T-cell (primary cell): ENCODE measurements at regions not wholly inside any gene's neighbourhood (a gene's known extent, or its start where the extent isn't known, plus 50 kb on each side); places are given as distances from the start of the nearest gene placed in this dataset.

Experiments
- ATAC-seq, 4 experiments: fragments of 200-7000 bp in 3 of 4; fragments of 150-1000 bp in 1 of 4; cut with Tn5 transposase; replicated peaks in 1 of 4; 1 replicate in 3 of 4; 2 replicates in 1 of 4; pipeline ENCODE4 v1.10.0; 2021; ENCODE audit warnings: moderate library complexity in 3 of 4, mild to moderate bottlenecking in 2 of 4, moderate number of reproducible peaks in 1 of 4
- CTCF ChIA-PET, 2 donors: fragments of 300-600 bp; sonication (Branson Sonifier 250); formaldehyde crosslinking; loops; one replicate each; lab custom pipeline; 2022; ENCODE audit warnings: antibody characterized with exemption in 2 of 2; lab: Charles Lee
- POLR2A ChIA-PET, 2 donors: fragments of 300-600 bp; sonication (Branson Sonifier 250); formaldehyde crosslinking; loops; one replicate each; lab custom pipeline; 2022; ENCODE audit warnings: antibody characterized with exemption in 2 of 2; lab: Charles Lee
- DNase-seq, 35 experiments: peaks; one replicate each; pipeline versions ENCODE4 v3.0.0 to v3.0.0-alpha.2; 2013 to 2023
- H3K27ac ChIP-seq: one replicate; pipeline ENCODE4 v1.5.1; 2013; ENCODE audit warnings: low read length
- H3K27me3 ChIP-seq, 2 experiments: replicated peaks in 1 of 2; 1 replicate in 1 of 2; 2 replicates in 1 of 2; pipeline versions ENCODE4 v1.6.1 to v1.7.0; 2013; ENCODE audit warnings: low read length in 1 of 2, mixed read lengths in 1 of 2; ENCODE audit not compliant: control insufficient read depth in 2 of 2, insufficient read depth in 2 of 2; ENCODE audit errors: extremely low read depth in 1 of 2
- H3K36me3 ChIP-seq, 2 donors: 1 replicate in 1 of 2; 2 replicates in 1 of 2; pipeline versions ENCODE4 v1.6.1 to v1.7.0; 2013; ENCODE audit warnings: low read length in 1 of 2; ENCODE audit not compliant: control insufficient read depth in 2 of 2, insufficient read depth in 1 of 2; ENCODE audit errors: extremely low read depth in 1 of 2
- H3K4me1 ChIP-seq, 2 experiments: 1 replicate in 1 of 2; 2 replicates in 1 of 2; pipeline versions ENCODE4 v1.6.1 to v1.7.0; 2013; ENCODE audit warnings: low read length in 2 of 2, mixed read lengths in 1 of 2; ENCODE audit not compliant: insufficient read depth in 2 of 2, control insufficient read depth in 1 of 2; ENCODE audit errors: extremely low read depth in 1 of 2
- H3K4me3 ChIP-seq, 2 donors: 1 replicate in 1 of 2; 2 replicates in 1 of 2; pipeline versions ENCODE4 v1.5.1 to v1.7.0; 2013; ENCODE audit warnings: mild to moderate bottlenecking in 2 of 2, low read length in 1 of 2, moderate library complexity in 1 of 2; ENCODE audit not compliant: control insufficient read depth in 1 of 2; ENCODE audit errors: extremely low read depth in 1 of 2
- H3K9me3 ChIP-seq: 2 replicates; pipeline ENCODE4 v1.7.0; 2013
- H3K27ac Mint-ChIP-seq, 2 donors: one replicate each; pipeline ENCODE4 v1.8.0; 2020 to 2021; ENCODE audit warnings: mild to moderate bottlenecking in 2 of 2, mixed read lengths in 2 of 2
- H3K27me3 Mint-ChIP-seq, 2 donors: one replicate each; pipeline ENCODE4 v1.8.0; 2021 to 2022; ENCODE audit warnings: mixed read lengths in 2 of 2
- H3K36me3 Mint-ChIP-seq: one replicate; pipeline ENCODE4 v1.8.0; 2021; ENCODE audit warnings: mixed read lengths
- H3K4me1 Mint-ChIP-seq, 3 donors: one replicate each; pipeline ENCODE4 v1.8.0; 2020 to 2022; ENCODE audit warnings: mixed read lengths in 3 of 3, mild to moderate bottlenecking in 1 of 3
- H3K4me3 Mint-ChIP-seq, 3 donors: one replicate each; pipeline ENCODE4 v1.8.0; 2020 to 2022; ENCODE audit warnings: mild to moderate bottlenecking in 3 of 3, mixed read lengths in 3 of 3, moderate library complexity in 3 of 3
- H3K9me3 Mint-ChIP-seq, 3 donors: one replicate each; pipeline ENCODE4 v1.8.0; 2020 to 2022; ENCODE audit warnings: mixed read lengths in 3 of 3
- WGBS: methylation state at CpG from one replicate; pipeline ENCODE4 v1.1.5; 2013; ENCODE audit warnings: missing lambda C conversion rate; ENCODE audit not compliant: insufficient coverage; 5-methylcytosine and 5-hydroxymethylcytosine counted together

DNA sequence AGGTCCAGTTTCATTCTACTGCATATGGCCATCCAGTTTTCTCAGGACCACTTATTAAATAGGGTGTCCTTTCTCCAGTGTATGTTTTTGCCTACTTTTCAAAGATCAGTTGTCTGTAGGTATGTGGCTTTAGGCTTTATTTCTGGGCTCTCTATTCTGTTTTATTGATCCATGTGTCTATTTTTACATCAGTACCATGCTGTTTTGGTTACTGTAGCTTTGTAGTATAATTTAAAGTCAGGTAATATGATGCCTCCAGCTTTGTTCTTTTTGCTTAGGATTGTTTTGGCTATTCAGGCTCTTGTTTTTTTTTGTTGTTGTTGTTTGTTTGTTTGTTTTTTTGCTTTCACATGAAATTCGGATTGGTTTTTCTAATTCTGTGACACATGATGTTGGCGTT is 124.4 kb upstream of the SLC35F3 start:
- peaks cover 5 to 8% (median 6%) of the 10 kb centered on the region in 3 donors for H3K9me3 Mint-ChIP-seq
- Histone ChIP-seq H3K4me1 (no peaks in the 10 kb centered on the region), H3K36me3 (no peaks in the 10 kb centered on the region), H3K9me3 (no peaks in the 10 kb centered on the region), H3K27ac (no peak overlapping the region), H3K4me3 (no peak overlapping the region), H3K27me3 (no peaks in the 10 kb centered on the region)
- H3K4me3 Mint-ChIP-seq: no peak overlapping the region
- WGBS: 88% methylated on average over 2 of the region's 2 CpGs
- H3K36me3 Mint-ChIP-seq: no peaks in the 10 kb centered on the region
- ATAC-seq (no peak), DNase-seq (no peak)
- no peaks in the 10 kb centered on the region for H3K4me1 Mint-ChIP-seq
- ChIA-PET CTCF (no interaction called here), POLR2A (no interaction called here)
- H3K27ac Mint-ChIP-seq: no peak overlapping the region
- H3K27me3 Mint-ChIP-seq: peaks cover 15 to 20% of the 10 kb centered on the region in 2 donors

- H3K9me3 Mint-ChIP-seq: peaks cover 5 to 8% (median 6%) of the 10 kb centered on the region in 3 donors
- Histone ChIP-seq H3K4me1 (no peaks in the 10 kb centered on the region), H3K4me3 (no peak overlapping the region), H3K27ac (no peak overlapping the region), H3K36me3 (no peaks in the 10 kb centered on the region), H3K27me3 (peaks cover 0 to 2% of the 10 kb centered on the region in 2 experiments), H3K9me3 (no peaks in the 10 kb centered on the region)
- ATAC-seq (no peak), DNase-seq (no peak)
- H3K36me3 Mint-ChIP-seq: no peaks in the 10 kb centered on the region
- H3K27ac Mint-ChIP-seq: no peak overlapping the region
- CTCF ChIA-PET: no interaction called here
- H3K4me1 Mint-ChIP-seq: no peaks in the 10 kb centered on the region
- 100% methylated on average over 3 of the region's 9 CpGs for WGBS
- POLR2A ChIA-PET: no interaction called here
- H3K27me3 Mint-ChIP-seq: peaks cover 15 to 19% of the 10 kb centered on the region in 2 donors
- no peak overlapping the region for H3K4me3 Mint-ChIP-seq
Measured at GRCh38 chr1:233782937-233783586, 121.4 kb upstream of the SLC35F3 start.

DNA sequence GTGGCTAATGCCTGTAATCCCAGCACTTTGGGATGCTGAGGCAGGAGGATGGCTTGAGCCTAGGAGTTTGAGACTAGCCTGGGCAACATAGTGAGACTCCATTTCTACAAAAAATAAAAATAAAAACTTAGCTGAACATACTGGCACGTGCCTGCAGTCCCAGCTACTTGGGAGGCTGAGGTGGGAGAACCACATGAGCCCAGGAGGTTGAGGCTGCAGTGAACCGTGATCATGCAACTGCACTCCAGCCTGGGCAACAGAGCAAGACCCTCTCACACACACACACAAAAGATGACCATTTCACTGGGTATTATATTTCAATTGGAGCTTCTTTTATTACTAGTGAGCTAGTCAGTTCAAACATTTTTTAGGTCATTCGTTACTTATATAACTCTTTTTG is 116.9 kb upstream of the SLC35F3 start:
- no peak for DNase-seq
- Histone ChIP-seq H3K36me3 (no peaks in the 10 kb centered on the region), H3K4me3 (no peak overlapping the region), H3K4me1 (no peaks in the 10 kb centered on the region), H3K9me3 (no peaks in the 10 kb centered on the region), H3K27ac (no peak overlapping the region), H3K27me3 (peaks cover 0 to 6% of the 10 kb centered on the region in 2 experiments)
- ChIA-PET CTCF (interaction anchor here in 1 of 2 donors (1.7 kb wide), 1 partner anchor 13 kb away, joined by 3 read pairs; no protein-coding TSS in a partner anchor), POLR2A (no interaction called here)
- ATAC-seq: no peak
- no peaks in the 10 kb centered on the region for H3K36me3 Mint-ChIP-seq
- WGBS: no CpG with 5 or more reads among the region's 3 CpGs
- H3K27me3 Mint-ChIP-seq: peaks cover 24 to 32% of the 10 kb centered on the region in 2 donors
- H3K27ac Mint-ChIP-seq: no peak overlapping the region
- H3K4me3 Mint-ChIP-seq: no peak overlapping the region
- H3K9me3 Mint-ChIP-seq: no peaks in the 10 kb centered on the region
- H3K4me1 Mint-ChIP-seq: no peaks in the 10 kb centered on the region

DNA sequence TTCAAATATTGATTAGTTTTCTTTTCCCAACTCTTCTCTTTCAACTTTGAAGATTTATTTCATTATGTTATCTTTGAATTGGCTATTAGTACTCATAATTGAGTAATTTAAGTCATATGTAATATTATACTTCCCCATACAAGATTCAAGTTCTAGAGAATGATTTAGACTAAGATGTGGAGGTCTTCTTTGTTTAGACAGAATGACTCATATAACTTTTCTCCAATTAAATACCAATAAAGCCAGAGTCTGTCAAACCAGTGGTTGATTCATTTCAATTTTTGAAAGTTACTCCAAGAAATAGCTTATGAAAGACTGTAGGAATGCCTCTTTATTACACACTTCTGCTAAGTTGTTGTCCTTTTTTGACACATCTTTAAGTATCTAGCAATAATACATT is 115.8 kb upstream of the SLC35F3 start:
- H3K27me3 ChIP-seq: peaks cover 0 to 6% of the 10 kb centered on the region in 2 experiments
- ATAC-seq: no peak
- Mint-ChIP-seq H3K27ac (no peak overlapping the region), H3K27me3 (peaks cover 30% of the 10 kb centered on the region in 2 donors), H3K4me1 (no peaks in the 10 kb centered on the region), H3K36me3 (no peaks in the 10 kb centered on the region), H3K4me3 (no peak overlapping the region), H3K9me3 (peaks cover 3 to 5% (median 4%) of the 10 kb centered on the region in 3 donors)
- H3K4me1 ChIP-seq: no peaks in the 10 kb centered on the region
- ChIA-PET CTCF (no interaction called here), POLR2A (no interaction called here)
- no peaks in the 10 kb centered on the region for H3K9me3 ChIP-seq
- no peak for DNase-seq
- H3K27ac ChIP-seq: no peak overlapping the region
- no peak overlapping the region for H3K4me3 ChIP-seq
- no peaks in the 10 kb centered on the region for H3K36me3 ChIP-seq

DNA sequence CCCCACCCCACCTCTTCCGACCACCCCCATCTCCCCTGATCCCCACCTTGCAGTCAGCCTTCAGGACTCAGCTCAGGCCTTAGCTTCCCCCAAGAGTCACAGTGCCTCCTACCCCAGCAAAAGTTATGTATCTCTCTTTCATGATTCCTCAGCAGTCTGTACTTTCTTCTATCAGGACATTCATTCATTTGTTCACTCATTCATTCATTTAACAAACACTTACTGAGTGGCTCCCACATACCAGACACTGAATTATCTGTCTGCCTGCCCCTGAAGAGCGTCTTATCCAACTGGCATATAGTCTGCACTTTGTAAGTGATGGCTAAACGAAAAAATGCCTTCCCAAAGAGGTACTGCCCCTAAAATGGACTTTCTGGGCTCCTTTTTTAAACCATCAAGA is 114.4 kb upstream of the SLC35F3 start:
- no peak overlapping the region for H3K4me3 ChIP-seq
- H3K27ac ChIP-seq: no peak overlapping the region
- H3K9me3 ChIP-seq: no peaks in the 10 kb centered on the region
- no peaks in the 10 kb centered on the region for H3K4me1 ChIP-seq
- H3K36me3 ChIP-seq: no peaks in the 10 kb centered on the region
- WGBS: 90% methylated on average over 2 of the region's 3 CpGs
- DNase-seq (no peak), ATAC-seq (no peak)
- no peak overlapping the region for H3K27ac Mint-ChIP-seq
- H3K36me3 Mint-ChIP-seq: no peaks in the 10 kb centered on the region
- H3K27me3 ChIP-seq: peaks cover 0 to 6% of the 10 kb centered on the region in 2 experiments
- H3K9me3 Mint-ChIP-seq: peaks cover 3 to 14% (median 4%) of the 10 kb centered on the region in 3 donors
- ChIA-PET POLR2A (no interaction called here), CTCF (no interaction called here)
- H3K4me1 Mint-ChIP-seq: no peaks in the 10 kb centered on the region
- peaks cover 25 to 38% of the 10 kb centered on the region in 2 donors for H3K27me3 Mint-ChIP-seq
- no peak overlapping the region for H3K4me3 Mint-ChIP-seq

GRCh38 chr1:233790662-233791371 is 113.7 kb upstream of the SLC35F3 start:
- no peaks in the 10 kb centered on the region for H3K4me1 ChIP-seq
- no peak overlapping the region for H3K4me3 ChIP-seq
- no peaks in the 10 kb centered on the region for H3K9me3 ChIP-seq
- ChIA-PET POLR2A (no interaction called here), CTCF (interaction anchor here in 1 of 2 donors (1.0 to 1.1 kb wide), 3 partner anchors 15 to 490 kb away, joined by 3 to 4 read pairs (median 3); no protein-coding TSS in a partner anchor)
- Mint-ChIP-seq H3K27ac (no peak overlapping the region), H3K9me3 (peaks cover 3 to 14% (median 4%) of the 10 kb centered on the region in 3 donors), H3K36me3 (no peaks in the 10 kb centered on the region), H3K4me1 (no peaks in the 10 kb centered on the region), H3K4me3 (no peak overlapping the region), H3K27me3 (peaks cover 25 to 38% of the 10 kb centered on the region in 2 donors)
- DNase-seq: peak in 12 of 35 experiments; percentile 0 to 69 (median 4)
- H3K27me3 ChIP-seq: peaks cover 0 to 6% of the 10 kb centered on the region in 2 experiments
- H3K36me3 ChIP-seq: no peaks in the 10 kb centered on the region
- WGBS: 34% methylated on average over 7 of the region's 8 CpGs
- peak; percentile 23 to 67 (median 54) for ATAC-seq
- H3K27ac ChIP-seq: no peak overlapping the region
